Activated CD4-positive, alpha-beta memory T cell treated with anti-CD3 and anti-CD28 coated beads, Interleukin-2, amount 10 ng/mL, durations not matched to agents 7 days and 5 days (primary cell): ENCODE measurements at regions not wholly inside any gene's neighbourhood (a gene's known extent, or its start where the extent isn't known, plus 50 kb on each side); places are given as distances from the start of the nearest gene placed in this dataset.

ENCODE experiments used
- CTCF ChIA-PET: fragments of 350-600 bp; sonication (Branson Sonifier 250); formaldehyde crosslinking; loops from one replicate; lab custom pipeline; 2021; ENCODE audit warnings: antibody characterized with exemption, inconsistent platforms; lab: Charles Lee
- POLR2A ChIA-PET: fragments of 350-600 bp; sonication (Branson Sonifier 250); formaldehyde crosslinking; loops from one replicate; lab custom pipeline; 2021; ENCODE audit warnings: antibody characterized with exemption; lab: Charles Lee
- DNase-seq: peaks from one replicate; pipeline ENCODE4 v3.0.0-alpha.2; 2020
- H3K27ac Mint-ChIP-seq: one replicate; pipeline ENCODE4 v1.8.0; 2021; ENCODE audit warnings: mild to moderate bottlenecking, mixed read lengths
- H3K27me3 Mint-ChIP-seq: one replicate; pipeline ENCODE4 v1.8.0; 2021; ENCODE audit warnings: mixed read lengths
- H3K36me3 Mint-ChIP-seq: one replicate; pipeline ENCODE4 v1.8.0; 2021; ENCODE audit warnings: low read depth, mixed read lengths
- H3K4me1 Mint-ChIP-seq: one replicate; pipeline ENCODE4 v1.8.0; 2021; ENCODE audit warnings: mixed read lengths
- H3K4me3 Mint-ChIP-seq: one replicate; pipeline ENCODE4 v1.8.0; 2021; ENCODE audit warnings: mild to moderate bottlenecking, mixed read lengths
- H3K9me3 Mint-ChIP-seq: one replicate; pipeline ENCODE4 v1.8.0; 2021; ENCODE audit warnings: mixed read lengths

DNA sequence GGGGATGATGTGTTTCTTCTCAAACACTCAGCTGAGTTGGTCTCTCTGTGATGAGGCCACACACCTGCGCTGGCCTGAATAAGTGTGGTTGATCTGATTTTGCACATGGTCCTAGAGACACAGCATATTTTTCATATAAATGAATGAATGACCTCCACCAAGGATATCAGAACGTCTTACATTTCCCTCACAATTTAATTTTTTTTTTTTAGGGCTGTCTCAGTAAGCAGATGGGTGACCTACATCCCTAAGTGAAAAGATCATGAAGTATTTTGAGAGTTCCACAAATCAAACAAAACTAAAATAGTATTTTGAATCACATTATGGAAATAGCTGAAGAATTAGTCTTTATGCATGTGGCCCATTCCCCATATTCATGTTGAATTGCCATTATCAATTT, 333.7 kb upstream of the TMTC1 start:
- Mint-ChIP-seq H3K27ac (no peak overlapping the region), H3K9me3 (peaks cover 2% of the 10 kb centered on the region), H3K36me3 (no peaks in the 10 kb centered on the region), H3K4me1 (no peaks in the 10 kb centered on the region), H3K4me3 (no peak overlapping the region), H3K27me3 (no peaks in the 10 kb centered on the region)
- ChIA-PET CTCF (no interaction called here), POLR2A (no interaction called here)
- no peak for DNase-seq

DNA sequence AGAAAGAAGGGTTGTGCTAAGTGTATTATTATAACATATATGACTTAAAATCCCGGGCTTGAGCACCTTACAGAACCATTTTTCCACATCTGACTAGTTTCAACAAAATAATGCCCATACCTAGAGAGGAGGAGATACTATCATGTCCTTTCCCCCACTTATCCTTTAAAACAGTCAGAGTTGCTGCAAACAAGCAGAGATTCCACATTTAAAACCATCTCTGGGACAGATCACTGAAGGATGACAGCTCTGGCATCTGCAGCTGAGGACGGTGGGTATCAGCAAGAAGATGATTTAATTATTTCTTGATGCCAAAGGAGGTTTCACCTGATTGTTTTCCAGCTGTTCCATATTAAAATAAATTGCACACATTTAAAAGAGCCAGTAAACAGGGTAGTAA, 328.0 kb upstream of the TMTC1 start:
- no peaks in the 10 kb centered on the region for H3K4me1 Mint-ChIP-seq
- DNase-seq, result no peak
- H3K9me3 Mint-ChIP-seq, result peaks cover 18% of the 10 kb centered on the region
- H3K36me3 Mint-ChIP-seq, result no peaks in the 10 kb centered on the region
- ChIA-PET POLR2A (no interaction called here), CTCF (no interaction called here)
- no peak overlapping the region for H3K27ac Mint-ChIP-seq
- H3K27me3 Mint-ChIP-seq, result no peaks in the 10 kb centered on the region
- no peak overlapping the region for H3K4me3 Mint-ChIP-seq

DNA sequence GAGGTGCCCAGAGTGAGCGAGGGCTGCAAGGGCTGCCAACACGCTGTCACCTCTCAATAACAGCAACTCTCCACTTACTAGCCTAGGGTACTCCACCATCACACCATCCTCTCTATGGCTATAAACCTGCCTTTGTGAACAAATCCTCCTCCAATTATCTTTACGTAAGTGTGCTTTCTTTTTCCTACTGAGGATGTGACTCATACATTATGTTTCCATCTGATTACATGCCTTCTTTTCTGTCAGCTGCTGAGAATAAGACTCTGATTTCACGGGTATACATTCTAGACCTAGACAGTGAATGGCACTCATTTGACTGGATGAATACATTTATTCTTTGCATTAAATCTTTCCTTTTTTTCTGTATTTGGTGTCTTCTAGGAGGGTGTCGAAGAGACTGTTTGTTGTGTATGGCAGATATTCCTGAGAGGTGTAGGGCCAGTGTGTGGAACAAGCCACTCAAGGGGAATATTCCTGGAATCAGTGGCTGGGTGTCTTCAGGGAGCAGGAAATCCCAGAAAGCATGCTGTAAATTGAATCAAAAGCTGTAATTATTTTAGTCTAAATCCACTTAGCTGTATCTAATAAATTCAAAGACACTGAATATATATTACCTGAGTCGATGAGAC, 327.3 kb upstream of the TMTC1 start:
- Mint-ChIP-seq H3K4me1 (no peaks in the 10 kb centered on the region), H3K27me3 (no peaks in the 10 kb centered on the region), H3K36me3 (no peaks in the 10 kb centered on the region), H3K4me3 (no peak overlapping the region), H3K9me3 (peaks cover 18% of the 10 kb centered on the region), H3K27ac (no peak overlapping the region)
- CTCF ChIA-PET, result no interaction called here
- POLR2A ChIA-PET, result no interaction called here
- no peak for DNase-seq

DNA sequence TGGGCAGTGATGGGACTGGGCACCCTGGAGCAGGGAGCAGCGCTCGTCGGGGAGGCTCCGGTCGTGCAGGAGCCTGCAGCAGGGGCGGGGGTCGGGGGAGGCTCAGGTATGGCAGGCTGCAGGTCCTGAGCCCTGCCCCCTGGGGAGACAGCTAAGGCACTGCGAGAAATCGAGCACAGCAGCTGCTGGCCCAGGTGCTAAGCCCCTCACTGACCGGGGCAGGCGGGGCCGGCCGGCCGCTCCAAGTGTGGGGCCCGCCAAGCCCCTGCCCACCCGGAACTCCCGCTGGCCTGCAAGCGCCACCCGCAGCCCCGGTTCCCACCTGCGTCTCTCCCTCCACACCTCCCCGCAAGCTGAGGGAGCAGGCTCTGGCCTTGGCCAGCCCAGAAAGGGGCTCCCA, 326.8 kb upstream of the TMTC1 start:
- CTCF ChIA-PET, result no interaction called here
- H3K9me3 Mint-ChIP-seq, result peaks cover 18% of the 10 kb centered on the region
- H3K4me1 Mint-ChIP-seq, result no peaks in the 10 kb centered on the region
- no peak for DNase-seq
- no peak overlapping the region for H3K27ac Mint-ChIP-seq
- no peaks in the 10 kb centered on the region for H3K36me3 Mint-ChIP-seq
- H3K4me3 Mint-ChIP-seq, result no peak overlapping the region
- POLR2A ChIA-PET, result interaction anchor here (0.7 kb wide), 1 partner anchor 11 kb away, joined by 3 read pairs; no protein-coding TSS in a partner anchor
- H3K27me3 Mint-ChIP-seq, result no peaks in the 10 kb centered on the region

DNA sequence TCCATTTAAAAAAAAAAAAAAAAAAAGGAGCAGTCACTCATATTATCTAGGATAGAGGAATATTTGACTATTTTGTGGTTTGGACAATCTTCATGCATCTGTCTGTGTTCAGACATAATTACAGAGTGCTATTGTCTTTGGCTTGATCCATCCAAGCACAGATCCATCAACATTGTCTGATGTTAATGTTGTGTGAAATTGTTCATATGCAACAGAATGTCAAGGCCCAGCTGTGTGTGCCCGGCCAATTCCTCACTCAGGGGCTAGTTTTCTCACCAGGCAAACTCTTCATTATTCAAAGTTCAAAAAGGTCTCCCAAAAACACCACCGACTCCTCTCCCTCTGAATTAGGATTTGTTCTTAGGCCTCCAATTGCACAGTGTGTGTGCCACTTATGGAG, 324.9 kb upstream of the TMTC1 start:
- Mint-ChIP-seq H3K9me3 (peaks cover 18% of the 10 kb centered on the region), H3K36me3 (no peaks in the 10 kb centered on the region), H3K27me3 (no peaks in the 10 kb centered on the region), H3K4me1 (no peaks in the 10 kb centered on the region), H3K27ac (no peak overlapping the region), H3K4me3 (no peak overlapping the region)
- CTCF ChIA-PET, result no interaction called here
- POLR2A ChIA-PET, result no interaction called here
- no peak for DNase-seq

DNA sequence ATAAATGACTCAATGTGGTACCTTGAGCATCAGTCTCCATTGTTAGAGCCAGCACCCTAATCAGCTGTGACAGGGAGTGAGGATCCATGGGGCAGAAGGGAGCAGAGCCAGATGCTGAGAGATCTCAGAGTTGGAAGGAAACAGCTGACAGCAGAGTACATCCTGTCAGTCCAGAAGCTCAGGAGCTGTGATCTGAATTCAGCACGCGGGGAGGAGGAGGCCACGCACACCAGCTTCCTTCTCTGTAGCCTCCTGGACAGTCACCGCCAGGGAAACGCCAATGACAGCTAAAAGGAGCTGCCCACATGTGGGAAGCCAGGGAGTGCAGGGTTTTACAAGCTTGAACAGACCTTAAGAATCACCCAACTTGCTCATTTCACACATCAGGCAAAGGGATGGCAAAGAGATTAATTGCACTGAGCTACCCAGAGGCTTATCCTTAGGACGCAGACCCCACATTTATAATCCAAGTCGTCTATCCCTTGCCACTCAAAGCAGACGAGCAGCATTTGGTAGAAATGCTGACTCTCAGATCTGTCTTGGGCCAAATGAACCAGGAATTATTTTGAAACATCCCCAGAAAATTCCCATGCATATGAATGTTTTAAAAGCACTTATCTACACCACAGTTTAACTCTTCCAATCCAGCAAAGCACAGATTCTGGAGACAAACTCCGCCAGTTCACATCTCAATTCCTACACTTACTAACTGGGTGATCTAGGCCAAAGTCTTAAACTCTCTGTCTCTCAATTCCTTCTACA, 322.6 kb upstream of the TMTC1 start:
- Mint-ChIP-seq H3K27ac (no peak overlapping the region), H3K36me3 (no peaks in the 10 kb centered on the region), H3K4me3 (no peak overlapping the region), H3K9me3 (peaks cover 14% of the 10 kb centered on the region), H3K4me1 (no peaks in the 10 kb centered on the region), H3K27me3 (no peaks in the 10 kb centered on the region)
- ChIA-PET CTCF (no interaction called here), POLR2A (no interaction called here)
- no peak for DNase-seq

DNA sequence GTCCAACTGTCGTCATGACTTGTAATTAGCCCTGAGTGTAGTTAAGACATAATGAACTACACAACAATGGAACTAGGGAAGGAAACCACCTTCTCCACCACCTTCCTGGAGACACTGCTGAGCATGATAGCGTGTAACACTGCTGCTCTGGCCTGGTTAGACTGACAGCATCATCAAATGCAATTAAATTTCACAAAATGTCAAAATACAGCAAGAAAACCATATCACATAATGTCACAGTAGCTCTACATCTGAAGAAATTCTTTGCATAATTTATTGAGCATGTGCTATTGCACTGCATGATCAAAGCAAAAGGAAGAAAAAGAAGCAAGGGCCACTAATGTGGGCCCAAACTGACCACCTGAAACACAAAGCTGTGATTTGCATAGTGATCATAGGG, 321.8 kb upstream of the TMTC1 start:
- DNase-seq, result no peak
- Mint-ChIP-seq H3K4me1 (no peaks in the 10 kb centered on the region), H3K36me3 (no peaks in the 10 kb centered on the region), H3K9me3 (peaks cover 10% of the 10 kb centered on the region), H3K4me3 (no peak overlapping the region), H3K27ac (no peak overlapping the region), H3K27me3 (no peaks in the 10 kb centered on the region)
- POLR2A ChIA-PET, result no interaction called here
- CTCF ChIA-PET, result no interaction called here

DNA sequence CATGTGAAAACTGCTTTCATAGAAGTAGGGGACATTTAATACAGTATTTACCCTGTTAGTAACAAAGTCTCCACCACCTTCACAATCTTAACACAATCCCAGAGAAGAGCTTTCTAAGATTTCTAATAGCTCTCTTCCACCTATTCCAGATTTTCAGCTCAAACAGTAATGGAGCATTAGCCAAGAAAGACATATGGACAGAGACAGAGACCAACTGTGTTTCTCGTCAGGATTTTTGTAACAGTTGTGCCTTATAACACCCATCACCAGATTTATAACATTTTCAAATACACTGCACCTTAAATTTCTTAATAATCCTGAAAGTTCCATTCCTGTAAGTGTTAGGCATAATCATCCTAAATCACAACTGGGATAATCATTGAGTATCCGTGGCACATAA, 321.2 kb upstream of the TMTC1 start:
- Mint-ChIP-seq H3K27ac (no peak overlapping the region), H3K4me1 (no peaks in the 10 kb centered on the region), H3K4me3 (no peak overlapping the region), H3K27me3 (no peaks in the 10 kb centered on the region), H3K36me3 (no peaks in the 10 kb centered on the region), H3K9me3 (peaks cover 8% of the 10 kb centered on the region)
- POLR2A ChIA-PET, result no interaction called here
- DNase-seq, result no peak
- CTCF ChIA-PET, result no interaction called here

DNA sequence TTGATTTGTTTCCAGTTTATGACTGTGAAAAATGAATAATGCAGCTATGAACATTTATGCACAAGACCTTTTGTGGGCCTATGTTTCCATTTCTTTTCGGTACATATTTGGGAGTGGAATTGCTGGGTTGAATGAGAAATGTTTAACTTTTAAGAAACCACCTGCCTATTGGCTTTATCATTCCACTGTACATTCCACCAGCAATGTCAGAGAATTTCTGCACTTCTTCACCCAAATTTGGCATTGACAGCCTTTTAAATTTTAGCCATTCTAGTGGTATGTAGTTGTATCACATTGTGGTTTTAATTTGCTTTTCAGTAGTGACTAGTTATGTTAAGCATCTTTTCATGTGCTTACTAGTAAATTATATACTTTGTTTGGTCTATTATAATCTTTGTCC, 317.0 kb upstream of the TMTC1 start:
- Mint-ChIP-seq H3K27ac (no peak overlapping the region), H3K9me3 (no peaks in the 10 kb centered on the region), H3K4me3 (no peak overlapping the region), H3K27me3 (no peaks in the 10 kb centered on the region), H3K36me3 (no peaks in the 10 kb centered on the region), H3K4me1 (no peaks in the 10 kb centered on the region)
- POLR2A ChIA-PET, result no interaction called here
- DNase-seq, result no peak
- CTCF ChIA-PET, result no interaction called here

DNA sequence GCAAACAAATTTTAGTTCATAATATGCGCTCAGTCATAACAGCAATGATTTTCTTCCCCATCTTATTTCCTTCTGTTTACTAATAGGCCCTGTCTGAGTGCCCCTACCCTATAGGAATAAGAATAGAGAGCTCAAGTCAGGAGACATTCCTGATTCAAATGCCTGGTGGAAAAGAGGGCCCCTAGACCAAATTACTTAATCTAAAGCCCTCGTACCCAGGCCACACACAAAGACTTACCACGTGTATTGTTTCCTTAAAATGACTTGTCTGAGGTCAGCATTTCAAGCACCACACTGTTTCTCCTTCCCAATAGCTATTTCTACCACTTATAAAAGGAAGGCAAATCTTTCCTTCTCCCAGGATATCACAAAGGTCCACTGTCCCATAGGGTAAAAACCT, 314.9 kb upstream of the TMTC1 start:
- no peak overlapping the region for H3K4me3 Mint-ChIP-seq
- H3K4me1 Mint-ChIP-seq, result no peaks in the 10 kb centered on the region
- DNase-seq, result no peak
- H3K9me3 Mint-ChIP-seq, result no peaks in the 10 kb centered on the region
- H3K27ac Mint-ChIP-seq, result no peak overlapping the region
- no peaks in the 10 kb centered on the region for H3K36me3 Mint-ChIP-seq
- ChIA-PET POLR2A (no interaction called here), CTCF (no interaction called here)
- no peaks in the 10 kb centered on the region for H3K27me3 Mint-ChIP-seq

DNA sequence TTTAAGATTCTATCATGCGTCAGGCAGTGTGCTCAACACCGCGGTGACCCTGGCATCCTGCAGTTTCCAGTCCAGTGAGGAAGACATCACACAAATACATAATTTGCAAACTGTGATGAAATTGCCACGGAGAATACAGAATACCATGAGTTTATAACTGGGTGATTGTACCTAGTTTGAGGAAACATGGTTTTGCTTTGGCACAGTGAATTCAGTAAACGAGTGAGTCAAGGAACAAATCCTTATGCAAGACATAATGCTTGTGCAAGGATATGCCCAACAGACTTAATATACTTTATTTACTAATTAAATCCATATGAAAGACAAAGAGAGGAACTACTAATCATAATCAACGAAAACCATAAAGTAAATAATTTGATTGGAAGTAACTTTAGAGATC, 311.8 kb upstream of the TMTC1 start:
- H3K4me1 Mint-ChIP-seq, result no peaks in the 10 kb centered on the region
- H3K36me3 Mint-ChIP-seq, result no peaks in the 10 kb centered on the region
- ChIA-PET POLR2A (no interaction called here), CTCF (no interaction called here)
- no peak overlapping the region for H3K4me3 Mint-ChIP-seq
- no peak overlapping the region for H3K27ac Mint-ChIP-seq
- H3K27me3 Mint-ChIP-seq, result no peaks in the 10 kb centered on the region
- peaks cover 1% of the 10 kb centered on the region for H3K9me3 Mint-ChIP-seq
- DNase-seq, result no peak

DNA sequence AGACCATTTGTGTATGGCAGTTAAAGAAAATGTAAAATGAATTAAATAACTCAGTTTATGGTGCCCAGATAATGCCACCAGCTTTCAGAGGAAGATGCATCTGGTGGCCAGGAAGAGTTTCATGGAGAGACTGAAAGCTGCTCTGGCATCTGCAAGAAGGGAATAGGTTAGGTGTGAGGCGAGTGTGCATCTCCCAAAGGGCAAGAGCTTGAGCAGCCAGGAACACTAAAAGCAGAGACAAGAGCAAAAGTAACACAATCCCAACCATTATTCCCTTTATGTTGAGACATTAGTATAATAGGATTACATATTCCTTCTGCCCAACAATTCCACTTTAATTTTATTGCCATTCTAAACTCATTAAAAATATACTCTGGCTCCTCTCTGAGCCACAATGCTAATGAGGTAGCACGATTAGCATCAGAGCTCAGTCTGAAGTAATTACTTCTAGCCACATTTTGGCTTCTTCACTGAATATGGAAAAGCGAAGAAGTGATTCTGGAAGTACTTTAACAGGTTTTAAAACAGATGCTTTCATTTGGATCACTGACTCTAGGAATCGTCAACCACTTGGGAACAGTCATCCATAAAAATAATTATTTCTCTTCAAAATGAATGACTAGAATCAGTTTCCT, 309.4 kb upstream of the TMTC1 start:
- Mint-ChIP-seq H3K9me3 (peaks cover 3% of the 10 kb centered on the region), H3K27ac (no peak overlapping the region), H3K4me3 (no peak overlapping the region), H3K4me1 (no peaks in the 10 kb centered on the region), H3K27me3 (no peaks in the 10 kb centered on the region), H3K36me3 (no peaks in the 10 kb centered on the region)
- DNase-seq, result no peak
- ChIA-PET CTCF (no interaction called here), POLR2A (no interaction called here)

DNA sequence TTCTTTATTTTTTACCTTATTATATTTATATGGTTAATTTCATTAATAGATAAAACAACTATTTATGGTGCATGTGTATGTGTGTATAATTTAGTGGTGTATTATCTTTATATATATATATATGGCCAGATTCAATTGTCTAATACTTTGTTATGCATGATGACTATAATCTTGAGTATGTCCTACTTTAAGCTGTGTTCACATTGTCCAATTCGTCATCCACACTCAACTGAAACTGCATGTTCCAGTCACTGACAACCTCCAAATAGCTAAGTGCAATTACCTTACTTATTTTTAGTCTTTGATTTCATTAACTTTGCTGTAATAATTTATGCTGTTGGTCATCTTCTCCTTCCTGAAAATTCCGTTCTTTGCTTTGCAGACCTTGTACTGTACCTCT, 306.5 kb upstream of the TMTC1 start:
- ChIA-PET CTCF (no interaction called here), POLR2A (no interaction called here)
- no peaks in the 10 kb centered on the region for H3K36me3 Mint-ChIP-seq
- no peaks in the 10 kb centered on the region for H3K27me3 Mint-ChIP-seq
- peaks cover 3% of the 10 kb centered on the region for H3K9me3 Mint-ChIP-seq
- H3K27ac Mint-ChIP-seq, result no peak overlapping the region
- no peak for DNase-seq
- H3K4me1 Mint-ChIP-seq, result no peaks in the 10 kb centered on the region
- no peak overlapping the region for H3K4me3 Mint-ChIP-seq
